BJ (cell line): ENCODE measurements at regions not wholly inside any gene's neighbourhood (a gene's known extent, or its start where the extent isn't known, plus 50 kb on each side); places are given as distances from the start of the nearest gene placed in this dataset.

ENCODE experiments used
- CTCF ChIA-PET: fragments of 350-600 bp; formaldehyde crosslinking; extraction: SDS; loops from one replicate; lab custom pipeline; 2021; ENCODE audit warnings: antibody characterized with exemption, inconsistent platforms; lab: Yijun Ruan, JAX
- POLR2A ChIA-PET: fragments of 300-600 bp; sonication (Branson Sonifier 250); formaldehyde crosslinking; extraction: SDS; loops from one replicate; lab custom pipeline; 2021; ENCODE audit warnings: antibody characterized with exemption; lab: Charles Lee
- DNase-seq: peaks from one replicate; pipeline ENCODE4 v3.0.0-alpha.2; 2011; ENCODE audit warnings: low read depth
- H3K27me3 ChIP-seq: 2 replicates; pipeline ENCODE4 v1.6.0; 2011; ENCODE audit warnings: low read length; ENCODE audit not compliant: control insufficient read depth, insufficient read depth
- H3K36me3 ChIP-seq: 2 replicates; pipeline ENCODE4 v1.5.1; 2011; ENCODE audit warnings: low read length; ENCODE audit not compliant: control insufficient read depth, insufficient read depth
- H3K4me3 ChIP-seq: 2 replicates; pipeline ENCODE4 v1.5.1; 2011; ENCODE audit warnings: low read depth, mild to moderate bottlenecking, control low read depth, low read length
- CTCF ChIP-seq: IDR thresholded peaks from 2 replicates; pipeline ENCODE4 v1.5.1; 2011; ENCODE audit warnings: low read depth, mild to moderate bottlenecking, control low read depth, inconsistent platforms, low read length, moderate library complexity; ENCODE audit not compliant: insufficient read depth

- ChIA-PET POLR2A (no interaction called here), CTCF (no interaction called here)
- TF ChIP-seq CTCF: no peak
- DNase-seq: no peak
- Histone ChIP-seq H3K4me3 (no peak overlapping the region), H3K36me3 (no peaks in the 10 kb centered on the region), H3K27me3 (no peaks in the 10 kb centered on the region; the same call in 1 of the 2 replicates)
These were observed 159.7 kb upstream of the GPR26 start for GRCh38 chr10:123506455-123506854.

GRCh38 chr10:123507298-123507697 is 158.9 kb upstream of the GPR26 start:
- ChIA-PET POLR2A (no interaction called here), CTCF (no interaction called here)
- H3K36me3 ChIP-seq: no peaks in the 10 kb centered on the region
- no peak for TF ChIP-seq CTCF
- no peak overlapping the region for H3K4me3 ChIP-seq
- H3K27me3 ChIP-seq: no peaks in the 10 kb centered on the region; the same call in 1 of the 2 replicates
- no peak for DNase-seq

GRCh38 chr10:123509338-123509737 is 156.8 kb upstream of the GPR26 start:
- ChIA-PET CTCF (no interaction called here), POLR2A (no interaction called here)
- H3K4me3 ChIP-seq: no peak overlapping the region
- DNase-seq: no peak
- no peak for TF ChIP-seq CTCF
- H3K27me3 ChIP-seq: no peaks in the 10 kb centered on the region; the same call in 1 of the 2 replicates
- no peaks in the 10 kb centered on the region for H3K36me3 ChIP-seq

GRCh38 chr10:123512901-123513775 is 153.0 kb upstream of the GPR26 start:
- ChIA-PET CTCF (no interaction called here), POLR2A (no interaction called here)
- DNase-seq: no peak
- Histone ChIP-seq H3K4me3 (no peak overlapping the region), H3K27me3 (no peaks in the 10 kb centered on the region), H3K36me3 (no peaks in the 10 kb centered on the region)
- TF ChIP-seq CTCF: no peak

- no peak for DNase-seq
- TF ChIP-seq CTCF: no peak
- H3K4me3 ChIP-seq: no peak overlapping the region
- CTCF ChIA-PET: no interaction called here
- no peaks in the 10 kb centered on the region for H3K36me3 ChIP-seq
- no peaks in the 10 kb centered on the region for H3K27me3 ChIP-seq
- POLR2A ChIA-PET: no interaction called here
These were observed 152.3 kb upstream of the GPR26 start for GRCh38 chr10:123513870-123514269.
